SK-N-SH treated with all-trans-retinoic acid at 6 μM for 48 hours (cell line): ENCODE measurements at regions not wholly inside any gene's neighbourhood (a gene's known extent, or its start where the extent isn't known, plus 50 kb on each side); places are given as distances from the start of the nearest gene placed in this dataset.

ENCODE experiments used
- ATAC-seq: fragments of 200-7000 bp; cut with Tn5 transposase; 3 replicates; pipeline ENCODE4 v1.9.1; 2020; ENCODE audit warnings: mild to moderate bottlenecking, moderate library complexity
- ARNTL ChIP-seq: fragments of 450-650 bp; formaldehyde crosslinking; IDR thresholded peaks from 2 replicates; pipeline ENCODE4 v1.5.0; 2020; ENCODE audit warnings: low read depth, mild to moderate bottlenecking, moderate library complexity, borderline replicate concordance
- BACH2 ChIP-seq: fragments of 250-450 bp; sonication (Bioruptor Pico); IDR thresholded peaks from 2 replicates; pipeline ENCODE4 v1.9.0; 2021; ENCODE audit warnings: mild to moderate bottlenecking, borderline replicate concordance
- CREB5 ChIP-seq: fragments of 250-450 bp; sonication (Bioruptor Pico); IDR thresholded peaks from 2 replicates; pipeline ENCODE4 v1.5.1; 2020; ENCODE audit warnings: low read depth, mild to moderate bottlenecking, moderate library complexity
- CSRNP3 ChIP-seq: fragments of 250-450 bp; sonication (Bioruptor Pico); IDR thresholded peaks from 2 replicates; pipeline ENCODE4 v1.5.1; 2021; ENCODE audit warnings: mild to moderate bottlenecking, moderate library complexity
- ESRRG ChIP-seq: fragments of 250-450 bp; sonication (Bioruptor Pico); IDR thresholded peaks from 2 replicates; pipeline ENCODE4 v1.6.1; 2021; ENCODE audit warnings: mild to moderate bottlenecking
- GLIS3 ChIP-seq: fragments of 250-450 bp; sonication (Bioruptor Pico); IDR thresholded peaks from 2 replicates; pipeline ENCODE4 v1.5.0; 2020; ENCODE audit warnings: mild to moderate bottlenecking, moderate library complexity
- ISL1 ChIP-seq: fragments of 250-450 bp; sonication (Bioruptor Pico); IDR thresholded peaks from 2 replicates; pipeline ENCODE4 v2.1.2; 2022; ENCODE audit warnings: mild to moderate bottlenecking, moderate library complexity
- OSR1 ChIP-seq: fragments of 250-450 bp; sonication (Bioruptor Pico); IDR thresholded peaks from 2 replicates; pipeline ENCODE4 v1.8.0; 2022; ENCODE audit warnings: moderate library complexity, mild to moderate bottlenecking, inconsistent platforms
- PATZ1 ChIP-seq: fragments of 250-450 bp; sonication (Bioruptor Pico); IDR thresholded peaks from 2 replicates; pipeline ENCODE4 v1.8.0; 2020; ENCODE audit warnings: mild to moderate bottlenecking, moderate library complexity, borderline replicate concordance
- POU6F1 ChIP-seq: fragments of 250-450 bp; sonication (Bioruptor Pico); IDR thresholded peaks from 2 replicates; pipeline ENCODE4 v1.8.0; 2021; ENCODE audit warnings: low read depth, mild to moderate bottlenecking, moderate library complexity, borderline replicate concordance
- PPARA ChIP-seq: fragments of 250-450 bp; sonication (Bioruptor Pico); IDR thresholded peaks from 2 replicates; pipeline ENCODE4 v1.5.0; 2020; ENCODE audit warnings: mild to moderate bottlenecking, borderline replicate concordance
- RARB ChIP-seq: fragments of 250-450 bp; sonication (Bioruptor Pico); IDR thresholded peaks from 2 replicates; pipeline ENCODE4 v1.8.0; 2021; ENCODE audit warnings: mild to moderate bottlenecking, moderate library complexity
- SNAI2 ChIP-seq: fragments of 250-450 bp; sonication (Bioruptor Pico); IDR thresholded peaks from 2 replicates; pipeline ENCODE4 v1.5.0; 2020; ENCODE audit warnings: mild to moderate bottlenecking, moderate library complexity
- TCF4 ChIP-seq: fragments of 250-450 bp; sonication (Bioruptor Pico); IDR thresholded peaks from 2 replicates; pipeline ENCODE4 v1.8.0; 2021; ENCODE audit warnings: mild to moderate bottlenecking, moderate library complexity, borderline replicate concordance
- TSHZ2 ChIP-seq: fragments of 250-450 bp; sonication (Bioruptor Pico); IDR thresholded peaks from 2 replicates; pipeline ENCODE4 v1.5.0; 2020; ENCODE audit warnings: mild to moderate bottlenecking, moderate library complexity
- ZC3H10 ChIP-seq: fragments of 250-450 bp; sonication (Bioruptor Pico); IDR thresholded peaks from 2 replicates; pipeline ENCODE4 v1.5.1; 2021; ENCODE audit warnings: mild to moderate bottlenecking, moderate library complexity
- ZFP3 ChIP-seq: fragments of 250-450 bp; sonication (Bioruptor Pico); IDR thresholded peaks from 2 replicates; pipeline ENCODE4 v1.5.0; 2020; ENCODE audit warnings: mild to moderate bottlenecking, moderate library complexity
- ZFP30 ChIP-seq: fragments of 450-650 bp; formaldehyde crosslinking; IDR thresholded peaks from 2 replicates; pipeline ENCODE4 v1.5.0; 2022; ENCODE audit warnings: mild to moderate bottlenecking, moderate library complexity
- ZNF565 ChIP-seq: fragments of 450-650 bp; formaldehyde crosslinking; conservative IDR thresholded peaks from 2 replicates; pipeline ENCODE4 v1.5.0; 2020; ENCODE audit warnings: low read depth, mild to moderate bottlenecking, moderate library complexity
- ZNF70 ChIP-seq: fragments of 450-650 bp; formaldehyde crosslinking; IDR thresholded peaks from 2 replicates; pipeline ENCODE4 v1.5.0; 2020; ENCODE audit warnings: mild to moderate bottlenecking, moderate library complexity

- no peak for TF ChIP-seq SNAI2
- TF ChIP-seq PATZ1 (CRISPR knock-in tag): no peak
- TF ChIP-seq ZFP30 (CRISPR knock-in tag): no peak
- TF ChIP-seq TCF4 (CRISPR knock-in tag): no peak
- ATAC-seq: no peak
Measured at GRCh38 chr13:85287528-85287927, 511.7 kb downstream of the SLITRK6 start.

- TF ChIP-seq CSRNP3 (CRISPR knock-in tag) (no peak), ISL1 (CRISPR knock-in tag) (peak; percentile 36)
- 0 out of 3 replicates have a peak, but pooled peaks have one; percentile 31 for ATAC-seq
Measured at GRCh38 chr13:85286081-85286480, 513.1 kb downstream of the SLITRK6 start.

GRCh38 chr13:85284349-85284748 is 514.9 kb downstream of the SLITRK6 start:
- no peak for ATAC-seq
- TF ChIP-seq ZFP30 (CRISPR knock-in tag) (no peak), ZC3H10 (CRISPR knock-in tag) (no peak), ZNF565 (CRISPR knock-in tag) (no peak), POU6F1 (CRISPR knock-in tag) (no peak), CREB5 (CRISPR knock-in tag) (no peak), PPARA (CRISPR knock-in tag) (no peak), OSR1 (CRISPR knock-in tag) (no peak), SNAI2 (no peak), ARNTL (CRISPR knock-in tag) (no peak), GLIS3 (CRISPR knock-in tag) (no peak), PATZ1 (CRISPR knock-in tag) (no peak), ZNF70 (CRISPR knock-in tag) (no peak), ISL1 (CRISPR knock-in tag) (no peak), BACH2 (CRISPR knock-in tag) (no peak), CSRNP3 (CRISPR knock-in tag) (no peak), RARB (CRISPR knock-in tag) (no peak), ZFP3 (CRISPR knock-in tag) (no peak), TSHZ2 (CRISPR knock-in tag) (no peak), ESRRG (CRISPR knock-in tag) (no peak), TCF4 (CRISPR knock-in tag) (no peak)
